Gastroesophageal sphincter (tissue), 3 donors: ENCODE measurements at regions not wholly inside any gene's neighbourhood (a gene's known extent, or its start where the extent isn't known, plus 50 kb on each side); places are given as distances from the start of the nearest gene placed in this dataset.

Experiments
- EP300 ChIP-seq: sonication (generic); formaldehyde crosslinking; IDR thresholded peaks from one replicate; pipeline ENCODE4 v1.6.1; 2017; ENCODE audit warnings: antibody characterized with exemption, mild to moderate bottlenecking
- POLR2A ChIP-seq, 2 donors: fragments of 450-650 bp; IDR thresholded peaks; one replicate each; pipeline ENCODE4 v1.6.1; 2017; ENCODE audit warnings: antibody characterized with exemption in 2 of 2, mild to moderate bottlenecking in 2 of 2, moderate library complexity in 1 of 2
- POLR2AphosphoS5 ChIP-seq: sonication (generic); formaldehyde crosslinking; IDR thresholded peaks from one replicate; pipeline ENCODE4 v1.6.1; 2017; ENCODE audit warnings: antibody characterized with exemption
- TF ChIP-seq, protein P1 (sequence below), 4 experiments: fragments of 200-600 bp in 2 of 4; fragments of 450-650 bp in 2 of 4; sonication (generic) in 1 of 4; IDR thresholded peaks; one replicate each; pipeline ENCODE4 v1.5.1; 2017 to 2019; ENCODE audit warnings: antibody characterized with exemption in 4 of 4, mild to moderate bottlenecking in 2 of 4, moderate library complexity in 2 of 4

DNA sequence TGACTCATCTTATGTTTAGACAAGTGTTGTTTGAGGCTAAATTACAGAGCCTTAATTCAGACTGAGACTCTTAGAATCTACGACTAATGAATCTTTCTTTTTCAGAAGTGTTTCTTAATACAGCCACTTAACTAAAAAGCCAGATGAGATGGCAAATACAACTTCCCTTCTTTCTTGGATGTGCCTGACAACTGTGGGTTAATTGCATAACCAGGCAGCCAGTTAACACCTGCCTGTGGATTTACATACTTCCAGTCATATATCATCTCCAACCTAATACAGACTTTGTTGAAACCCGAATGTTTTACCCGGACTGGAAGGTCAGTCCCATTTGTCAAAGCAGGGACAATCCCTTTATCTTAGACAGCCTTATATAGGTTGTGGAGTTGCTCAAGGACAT lies 297.6 kb downstream of the VPS13C start:
- TF ChIP-seq POLR2AphosphoS5 (no peak), POLR2A (IDR thresholded peaks at IDR 0.05) (no peak), EP300 (no peak)
- TF ChIP-seq, protein P1, sequence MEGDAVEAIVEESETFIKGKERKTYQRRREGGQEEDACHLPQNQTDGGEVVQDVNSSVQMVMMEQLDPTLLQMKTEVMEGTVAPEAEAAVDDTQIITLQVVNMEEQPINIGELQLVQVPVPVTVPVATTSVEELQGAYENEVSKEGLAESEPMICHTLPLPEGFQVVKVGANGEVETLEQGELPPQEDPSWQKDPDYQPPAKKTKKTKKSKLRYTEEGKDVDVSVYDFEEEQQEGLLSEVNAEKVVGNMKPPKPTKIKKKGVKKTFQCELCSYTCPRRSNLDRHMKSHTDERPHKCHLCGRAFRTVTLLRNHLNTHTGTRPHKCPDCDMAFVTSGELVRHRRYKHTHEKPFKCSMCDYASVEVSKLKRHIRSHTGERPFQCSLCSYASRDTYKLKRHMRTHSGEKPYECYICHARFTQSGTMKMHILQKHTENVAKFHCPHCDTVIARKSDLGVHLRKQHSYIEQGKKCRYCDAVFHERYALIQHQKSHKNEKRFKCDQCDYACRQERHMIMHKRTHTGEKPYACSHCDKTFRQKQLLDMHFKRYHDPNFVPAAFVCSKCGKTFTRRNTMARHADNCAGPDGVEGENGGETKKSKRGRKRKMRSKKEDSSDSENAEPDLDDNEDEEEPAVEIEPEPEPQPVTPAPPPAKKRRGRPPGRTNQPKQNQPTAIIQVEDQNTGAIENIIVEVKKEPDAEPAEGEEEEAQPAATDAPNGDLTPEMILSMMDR (IDR thresholded peaks at IDR 0.05) = no peak
